Skin of body (tissue), 1 donor: ENCODE measurements at regions not wholly inside any gene's neighbourhood (a gene's known extent, or its start where the extent isn't known, plus 50 kb on each side); places are given as distances from the start of the nearest gene placed in this dataset.
"Not testable (repeated sequence)": the region's sequence is repeated elsewhere in the genome, so short reads cannot be mapped to it uniquely, and the experiment has no call there.

Source experiments
- DNase-seq: peaks from one replicate; lab custom pipeline; 2025; lab: John Stamatoyannopoulos, UW

GRCh38 chr4:135447598-135447997, 1246.0 kb upstream of the PABPC4L start:
- DNase-seq = not testable (repeated sequence)

GRCh38 chr4:135434936-135435335, 1233.3 kb upstream of the PABPC4L start:
- DNase-seq = no peak

- no peak for DNase-seq
Observed at GRCh38 chr4:135429528-135429927, 1227.9 kb upstream of the PABPC4L start.

DNA sequence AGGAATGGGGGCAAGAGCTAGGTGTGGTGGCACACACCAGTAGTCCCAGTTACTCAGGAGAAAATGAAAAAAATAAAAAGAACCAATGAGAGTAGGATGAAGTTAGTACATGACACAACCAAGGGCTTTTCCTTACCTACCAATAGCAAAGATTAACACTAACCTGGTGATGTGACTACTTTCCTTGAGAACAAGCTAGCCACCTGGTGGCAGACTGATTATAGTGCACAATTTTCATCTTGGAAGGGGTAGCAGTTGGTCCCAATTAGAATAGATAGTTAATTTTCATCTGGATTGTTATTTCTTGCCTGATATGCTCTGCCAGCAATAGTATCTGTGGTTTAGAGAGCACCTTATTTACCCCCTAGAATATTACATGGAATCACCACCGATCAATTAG, 1216.8 kb upstream of the PABPC4L start:
- DNase-seq = no peak

DNA sequence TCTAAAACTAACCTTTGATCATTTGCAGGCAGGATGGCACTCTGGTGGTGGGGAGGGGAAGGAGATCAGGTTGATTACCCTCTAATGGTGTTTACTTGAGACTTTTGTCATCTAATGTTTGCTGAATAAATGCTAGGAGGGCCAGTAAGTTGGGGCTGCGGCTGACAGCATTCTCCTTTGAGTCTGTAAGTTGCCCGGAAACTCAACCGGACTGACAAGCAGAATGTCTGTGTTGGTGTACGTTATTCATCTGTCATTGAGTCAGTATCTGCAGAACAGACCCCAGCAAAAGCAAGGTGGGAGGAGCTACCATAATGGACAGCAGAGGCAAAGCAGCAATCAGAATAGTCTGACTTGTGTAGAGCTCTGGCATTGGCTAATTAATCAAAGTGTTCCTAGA, 1210.6 kb upstream of the PABPC4L start:
- DNase-seq = no peak

- no peak for DNase-seq
Observed at GRCh38 chr4:135411251-135411650, 1209.7 kb upstream of the PABPC4L start.

DNA sequence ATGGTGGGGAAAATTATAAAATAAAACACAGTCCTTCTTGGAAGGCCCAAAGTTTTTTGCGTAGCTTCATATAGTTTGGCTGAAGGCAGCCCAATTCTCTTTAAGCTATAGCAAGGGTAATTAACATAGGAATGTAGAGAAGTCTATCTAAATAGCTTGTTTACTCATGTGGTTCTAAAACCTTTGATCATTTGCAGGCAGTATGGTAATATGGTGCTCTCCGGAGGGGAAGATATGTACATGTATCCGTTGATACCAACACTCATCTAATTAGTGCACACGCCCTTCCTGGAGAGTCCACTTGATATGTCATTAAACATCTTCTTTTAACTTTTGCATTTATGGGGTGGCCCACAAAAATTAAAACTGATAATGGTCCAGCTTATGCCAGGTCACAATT, 1207.7 kb upstream of the PABPC4L start:
- not testable (repeated sequence) for DNase-seq

DNA sequence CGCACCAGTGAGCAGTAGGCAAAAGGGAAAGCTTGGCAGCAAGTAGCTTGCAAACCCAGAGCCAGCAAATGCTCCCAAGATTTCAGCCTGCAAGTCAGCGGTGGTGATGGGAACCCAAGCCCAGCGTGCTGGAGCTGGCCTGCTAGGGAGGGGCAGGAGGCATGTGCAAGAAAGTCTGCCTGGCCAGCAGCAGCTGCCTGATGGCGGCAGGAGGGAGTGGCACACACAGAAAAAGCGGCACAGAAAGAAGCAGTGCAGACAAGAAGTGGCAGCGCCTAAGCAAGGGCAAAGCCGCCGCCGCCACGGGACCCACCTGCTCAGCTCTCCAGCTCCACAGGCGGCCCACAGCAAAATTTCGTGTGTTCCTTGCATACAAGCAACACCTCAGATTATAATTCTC, 1206.5 kb upstream of the PABPC4L start:
- DNase-seq = no peak

DNA sequence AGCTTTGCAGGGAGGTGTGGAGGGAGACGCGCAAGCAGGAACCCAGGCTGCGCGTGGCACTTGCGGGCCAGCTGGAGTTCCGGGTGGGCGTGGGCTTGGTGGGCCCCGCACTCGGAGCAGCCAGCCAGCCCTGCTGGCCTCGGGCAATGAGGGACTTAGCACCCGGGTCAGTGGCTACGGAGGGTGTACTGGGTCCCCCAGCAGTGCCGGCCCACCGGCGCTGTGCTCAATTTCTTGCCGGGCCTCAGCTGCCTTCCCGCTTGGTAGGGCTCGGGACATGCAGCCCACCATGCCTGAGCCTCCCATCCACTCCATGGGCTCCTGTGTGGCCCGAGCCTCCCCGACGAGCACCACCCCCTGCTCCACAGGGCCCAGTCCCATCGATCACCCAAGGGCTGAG, 1205.0 kb upstream of the PABPC4L start:
- DNase-seq = not testable (repeated sequence)

GRCh38 chr4:135385830-135386581, 1184.4 kb upstream of the PABPC4L start:
- no peak for DNase-seq

DNA sequence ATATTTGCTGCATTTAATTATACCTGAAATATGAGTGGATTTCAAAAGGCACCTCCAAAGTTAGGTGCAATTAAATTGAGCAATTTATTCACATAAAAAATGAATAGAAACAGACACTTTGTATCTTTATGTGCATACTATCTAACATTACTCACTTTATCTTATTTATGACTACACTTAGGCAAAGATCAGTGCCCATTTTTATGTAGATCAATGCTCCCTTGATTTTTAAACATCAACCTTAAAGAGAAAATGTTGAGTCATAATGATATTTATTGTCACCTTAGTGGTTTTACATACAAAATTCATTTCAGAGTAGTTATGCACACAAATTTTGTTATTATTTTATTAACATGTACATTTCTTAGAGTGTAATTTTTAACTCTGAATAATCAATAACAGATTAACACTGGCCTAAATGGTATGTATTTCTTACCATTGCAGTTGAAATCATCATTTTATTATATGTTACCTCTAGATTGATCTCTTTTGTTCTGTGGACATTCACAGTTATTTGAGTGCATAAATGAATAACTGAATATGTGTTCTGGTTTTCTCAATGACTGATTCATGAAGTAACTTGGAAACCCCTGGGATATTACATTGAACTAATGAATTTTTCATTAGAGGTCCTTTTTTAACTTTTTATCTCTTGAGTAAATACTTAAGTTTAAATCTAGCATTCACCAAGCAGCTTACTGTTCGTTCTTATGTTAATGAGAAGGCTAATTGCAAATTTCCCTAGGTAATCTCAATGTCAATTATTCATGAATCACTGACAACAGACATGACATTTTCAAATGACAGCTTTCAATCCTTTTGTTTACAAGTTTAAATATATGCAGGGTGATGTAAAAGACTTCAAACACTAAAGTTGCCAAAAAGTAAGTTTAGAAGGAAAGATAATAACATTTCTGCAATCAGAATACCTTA, 1182.0 kb upstream of the PABPC4L start:
- DNase-seq = no peak

DNA sequence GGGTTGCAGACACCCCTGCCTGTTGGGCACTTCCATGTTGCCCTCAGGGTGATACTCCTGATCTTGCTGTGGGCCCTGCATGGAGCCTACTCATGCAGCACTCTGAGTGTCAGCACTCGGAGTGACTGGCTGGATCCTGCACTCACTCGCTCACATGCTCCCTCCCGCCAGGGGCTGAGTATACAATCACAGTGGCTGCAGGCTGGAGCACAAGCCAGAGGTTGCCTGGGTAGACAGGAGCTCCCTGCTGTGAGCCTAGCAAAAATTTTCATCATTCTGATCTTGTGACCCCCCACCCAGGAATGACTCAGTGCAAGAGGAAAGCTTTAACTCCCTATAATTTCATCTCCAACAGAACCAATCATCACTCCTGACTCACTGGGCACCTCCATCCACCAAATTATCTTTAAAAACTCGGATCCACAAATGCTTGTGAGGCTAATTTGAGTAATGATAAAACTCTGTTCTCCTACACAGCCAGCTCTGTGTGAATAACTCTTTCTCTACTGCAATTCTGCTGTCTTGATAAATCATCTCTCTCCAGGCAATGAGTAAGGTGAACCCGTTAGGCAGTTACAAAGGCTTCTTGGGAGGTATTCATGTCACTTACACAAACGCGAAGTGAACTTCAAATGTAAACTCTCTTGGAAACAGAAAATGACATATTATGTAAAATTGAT, 1180.8 kb upstream of the PABPC4L start:
- DNase-seq = no peak

DNA sequence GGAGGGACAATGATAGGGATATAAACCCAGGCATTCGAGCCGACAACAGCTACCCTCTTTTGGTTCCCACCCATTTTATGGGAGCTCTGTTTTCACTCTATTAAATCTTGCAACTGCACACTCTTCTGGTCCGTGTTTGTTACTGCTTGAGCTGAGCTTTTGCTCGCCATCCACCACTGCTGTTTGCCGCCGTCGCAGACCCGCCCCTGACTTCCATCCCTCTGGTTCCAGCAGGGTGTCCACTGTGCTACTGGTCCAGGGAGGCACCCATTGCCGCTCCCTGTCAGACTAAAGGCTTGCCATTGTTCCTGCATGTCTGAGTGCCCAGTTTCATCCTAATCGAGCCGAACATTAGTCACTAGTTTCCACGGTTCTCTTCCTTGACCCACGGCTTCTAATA, 1170.5 kb upstream of the PABPC4L start:
- no peak for DNase-seq

DNA sequence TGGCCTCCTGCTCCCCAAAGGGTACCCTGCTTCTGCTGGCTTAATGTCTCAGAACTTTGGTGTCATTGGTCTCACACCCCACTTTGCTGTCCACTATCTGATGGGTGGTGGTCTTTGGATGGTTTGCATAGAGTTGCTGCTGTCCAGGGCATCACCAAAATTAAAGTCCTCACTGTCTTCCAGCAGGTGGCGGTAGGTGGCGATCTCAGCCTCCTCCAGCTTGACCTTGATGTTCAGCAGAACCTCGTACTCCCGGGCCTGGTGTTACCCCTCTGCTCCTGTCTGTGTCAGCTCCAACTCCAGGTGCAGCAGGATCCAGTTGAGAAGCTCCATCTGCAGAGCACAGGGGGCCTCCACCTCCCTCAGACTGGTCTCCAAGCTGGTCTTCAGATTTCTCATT, 1169.5 kb upstream of the PABPC4L start:
- DNase-seq = no peak

- DNase-seq = no peak
Observed at GRCh38 chr4:135368831-135369230, 1167.2 kb upstream of the PABPC4L start.

DNA sequence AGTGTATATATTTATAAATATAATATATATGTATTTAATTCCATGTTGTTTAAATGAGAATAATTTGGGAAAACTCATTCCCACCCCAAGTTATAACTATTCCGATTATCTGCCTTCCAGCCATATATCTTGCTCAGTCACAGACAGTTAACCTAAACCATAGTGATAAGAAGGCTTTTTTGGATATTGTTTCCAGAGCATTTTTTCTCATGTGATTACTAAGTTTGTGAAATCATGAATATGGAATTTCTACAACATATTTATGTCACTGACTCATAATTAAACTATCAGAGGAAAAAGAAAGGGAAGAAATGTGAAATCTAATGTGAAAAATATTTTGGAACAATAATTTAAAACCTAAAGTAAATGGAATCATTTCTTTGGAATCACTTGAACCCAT, 1163.5 kb upstream of the PABPC4L start:
- DNase-seq = no peak

DNA sequence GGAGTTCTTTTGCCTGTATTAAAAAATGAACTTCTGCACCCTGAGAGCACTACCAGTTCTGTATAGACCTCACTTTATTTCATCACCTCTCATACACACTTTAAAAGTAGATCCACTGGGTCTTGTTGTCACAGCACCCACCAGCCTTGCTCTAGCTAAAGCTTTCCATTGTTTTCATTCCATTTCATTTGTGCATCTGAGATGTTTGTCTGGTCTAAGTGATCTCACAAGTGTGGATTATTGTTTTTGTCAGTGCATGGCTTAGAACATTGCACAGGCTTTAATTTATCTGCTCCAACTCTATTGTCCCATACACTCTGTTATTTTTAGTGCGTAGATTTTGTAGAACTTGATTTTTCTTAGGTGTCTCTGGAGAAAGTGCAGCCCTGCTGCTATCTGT, 1157.5 kb upstream of the PABPC4L start:
- no peak for DNase-seq

DNA sequence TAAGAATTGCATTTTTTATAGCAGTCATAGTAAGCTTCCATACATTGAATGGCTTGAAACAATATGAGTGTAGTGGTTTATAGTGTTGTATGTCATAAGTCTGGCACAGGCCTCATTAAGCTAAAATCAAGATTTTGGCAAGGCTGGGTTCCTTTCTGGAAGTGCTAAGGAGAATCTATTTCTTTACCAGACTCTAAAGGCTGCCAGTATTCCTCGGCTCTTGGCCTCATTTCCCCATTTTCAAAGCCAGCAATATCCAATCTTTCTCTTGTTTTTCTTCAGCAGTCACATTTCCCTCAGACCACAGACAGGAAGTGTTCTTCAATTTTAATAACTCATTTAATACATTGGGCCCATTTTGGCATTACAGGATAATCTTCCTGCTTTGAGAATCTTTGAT, 1155.5 kb upstream of the PABPC4L start:
- DNase-seq = no peak

GRCh38 chr4:135354876-135355275, 1153.3 kb upstream of the PABPC4L start:
- DNase-seq = no peak

DNA sequence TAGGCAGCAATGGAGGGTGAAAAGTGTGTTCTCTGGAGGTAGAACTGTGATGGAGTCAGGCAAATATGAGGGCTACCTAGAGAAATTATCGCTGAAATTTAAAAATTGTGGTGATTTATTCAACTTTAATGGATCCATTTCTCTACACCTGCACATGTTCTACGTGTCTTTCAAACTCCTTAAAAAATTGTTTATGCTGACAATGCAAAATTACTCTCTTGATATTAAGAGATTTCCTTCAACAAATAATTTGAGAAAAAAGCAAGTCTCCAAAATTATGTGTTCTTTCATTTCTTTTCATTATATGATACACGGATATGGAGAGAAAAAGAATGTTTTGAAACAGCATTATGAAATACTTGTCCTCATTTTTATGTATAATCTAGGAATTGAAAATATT, 1151.4 kb upstream of the PABPC4L start:
- no peak for DNase-seq

DNA sequence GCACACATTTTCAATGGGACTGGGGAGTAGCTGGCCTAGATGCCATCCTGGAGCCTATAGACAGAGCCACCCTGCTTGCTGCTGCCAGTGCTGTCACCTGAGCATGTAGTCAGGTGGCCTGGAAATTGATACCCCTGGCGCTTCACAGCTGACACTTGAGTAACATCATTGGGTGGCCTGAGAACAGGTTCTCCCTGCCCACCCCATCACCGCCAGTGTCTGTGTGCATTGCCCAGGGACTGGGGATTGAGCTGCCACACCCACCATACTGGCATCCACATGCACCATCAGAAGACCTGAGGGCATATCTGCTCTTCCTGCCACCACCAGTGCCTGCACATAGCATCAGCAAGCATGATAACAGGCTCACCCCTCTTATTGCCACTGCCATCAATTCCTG, 1142.9 kb upstream of the PABPC4L start:
- no peak for DNase-seq

DNA sequence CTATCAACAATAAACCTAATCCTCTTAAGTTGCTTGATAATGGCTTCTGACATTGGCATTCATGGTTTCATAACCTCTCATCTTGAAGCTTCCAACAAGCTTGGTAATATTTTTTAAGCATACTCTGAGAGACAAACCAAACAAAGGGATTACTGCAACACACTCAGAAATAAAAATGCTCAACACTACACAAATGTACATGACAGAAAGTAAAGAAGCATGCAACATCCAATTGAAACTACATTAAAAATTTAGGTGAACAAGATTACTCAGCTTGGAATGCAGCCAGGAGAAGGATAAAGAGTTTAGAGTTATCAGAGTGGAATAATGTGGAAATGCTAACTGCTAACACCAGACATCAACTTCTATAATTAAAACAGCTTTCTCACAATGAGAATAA, 1136.6 kb upstream of the PABPC4L start:
- DNase-seq = no peak
